HL-60 (cell line): ENCODE measurements at regions not wholly inside any gene's neighbourhood (a gene's known extent, or its start where the extent isn't known, plus 50 kb on each side); places are given as distances from the start of the nearest gene placed in this dataset.

Source experiments
- DNase-seq, 2 experiments: peaks; one replicate each; pipeline ENCODE4 v3.0.0-alpha.2; 2010 to 2020; ENCODE audit warnings: low read depth in 1 of 2, low spot score in 1 of 2
- H3K27ac ChIP-seq: fragments of 250-450 bp; sonication (Bioruptor Pico); replicated peaks from 2 replicates; pipeline ENCODE4 v1.5.1; 2020; ENCODE audit warnings: mild to moderate bottlenecking, moderate library complexity
- H3K27me3 ChIP-seq: fragments of 250-450 bp; sonication (Bioruptor Pico); 2 replicates; pipeline ENCODE4 v1.5.1; 2021; ENCODE audit warnings: mild to moderate bottlenecking, moderate library complexity; ENCODE audit not compliant: insufficient read depth, poor library complexity, severe bottlenecking
- H3K4me3 ChIP-seq: replicated peaks from 2 replicates; pipeline ENCODE4 v1.5.1; 2011; ENCODE audit warnings: mild to moderate bottlenecking, control low read depth, low read length; ENCODE audit not compliant: insufficient read depth
- GABPA ChIP-seq: IDR thresholded peaks from 2 replicates; pipeline ENCODE4 v1.6.1; 2012; ENCODE audit warnings: low read depth
- POLR2AphosphoS5 ChIP-seq: IDR thresholded peaks from 2 replicates; pipeline ENCODE4 v1.6.1; 2012; ENCODE audit warnings: low read depth
- SPI1 ChIP-seq: IDR thresholded peaks from 2 replicates; pipeline ENCODE4 v1.6.1; 2012; ENCODE audit warnings: low read depth, mild to moderate bottlenecking, borderline replicate concordance
- TF ChIP-seq, protein P1 (sequence below): IDR thresholded peaks from one replicate; pipeline ENCODE4 v1.5.1; 2011; ENCODE audit warnings: low read length, control low read depth, inconsistent platforms; ENCODE audit not compliant: insufficient read depth
- TF ChIP-seq, protein P2 (sequence below): IDR thresholded peaks from 2 replicates; pipeline ENCODE4 v1.6.1; 2012; ENCODE audit warnings: low read depth; ENCODE audit not compliant: insufficient replicate concordance

DNA sequence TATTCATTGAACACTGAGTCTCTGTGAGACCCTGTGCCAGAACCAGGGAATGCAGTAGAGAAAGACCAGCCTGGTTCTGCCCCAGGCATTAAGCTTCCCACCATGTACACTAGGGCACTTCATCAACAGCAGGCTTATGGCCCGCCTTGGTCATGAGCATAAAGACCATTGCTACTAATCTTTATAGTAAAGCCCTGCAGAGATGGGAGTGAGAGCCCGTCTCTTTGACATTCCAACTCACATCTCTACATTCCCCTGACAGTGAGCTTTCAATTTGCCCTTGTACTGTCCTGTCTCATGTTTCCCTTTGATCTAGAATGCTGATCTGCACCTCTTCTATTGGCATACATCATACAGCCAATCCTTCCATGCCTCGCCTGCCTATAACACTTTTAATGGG is 211.8 kb upstream of the ARL4C start:
- H3K27me3 ChIP-seq = no peaks in the 10 kb centered on the region
- H3K4me3 ChIP-seq = no peak overlapping the region
- H3K27ac ChIP-seq = no peak overlapping the region
- no peak for DNase-seq
- TF ChIP-seq GABPA = no peak
- TF ChIP-seq POLR2AphosphoS5 = no peak
- TF ChIP-seq, protein P1, sequence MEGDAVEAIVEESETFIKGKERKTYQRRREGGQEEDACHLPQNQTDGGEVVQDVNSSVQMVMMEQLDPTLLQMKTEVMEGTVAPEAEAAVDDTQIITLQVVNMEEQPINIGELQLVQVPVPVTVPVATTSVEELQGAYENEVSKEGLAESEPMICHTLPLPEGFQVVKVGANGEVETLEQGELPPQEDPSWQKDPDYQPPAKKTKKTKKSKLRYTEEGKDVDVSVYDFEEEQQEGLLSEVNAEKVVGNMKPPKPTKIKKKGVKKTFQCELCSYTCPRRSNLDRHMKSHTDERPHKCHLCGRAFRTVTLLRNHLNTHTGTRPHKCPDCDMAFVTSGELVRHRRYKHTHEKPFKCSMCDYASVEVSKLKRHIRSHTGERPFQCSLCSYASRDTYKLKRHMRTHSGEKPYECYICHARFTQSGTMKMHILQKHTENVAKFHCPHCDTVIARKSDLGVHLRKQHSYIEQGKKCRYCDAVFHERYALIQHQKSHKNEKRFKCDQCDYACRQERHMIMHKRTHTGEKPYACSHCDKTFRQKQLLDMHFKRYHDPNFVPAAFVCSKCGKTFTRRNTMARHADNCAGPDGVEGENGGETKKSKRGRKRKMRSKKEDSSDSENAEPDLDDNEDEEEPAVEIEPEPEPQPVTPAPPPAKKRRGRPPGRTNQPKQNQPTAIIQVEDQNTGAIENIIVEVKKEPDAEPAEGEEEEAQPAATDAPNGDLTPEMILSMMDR = no peak
- TF ChIP-seq, protein P2, sequence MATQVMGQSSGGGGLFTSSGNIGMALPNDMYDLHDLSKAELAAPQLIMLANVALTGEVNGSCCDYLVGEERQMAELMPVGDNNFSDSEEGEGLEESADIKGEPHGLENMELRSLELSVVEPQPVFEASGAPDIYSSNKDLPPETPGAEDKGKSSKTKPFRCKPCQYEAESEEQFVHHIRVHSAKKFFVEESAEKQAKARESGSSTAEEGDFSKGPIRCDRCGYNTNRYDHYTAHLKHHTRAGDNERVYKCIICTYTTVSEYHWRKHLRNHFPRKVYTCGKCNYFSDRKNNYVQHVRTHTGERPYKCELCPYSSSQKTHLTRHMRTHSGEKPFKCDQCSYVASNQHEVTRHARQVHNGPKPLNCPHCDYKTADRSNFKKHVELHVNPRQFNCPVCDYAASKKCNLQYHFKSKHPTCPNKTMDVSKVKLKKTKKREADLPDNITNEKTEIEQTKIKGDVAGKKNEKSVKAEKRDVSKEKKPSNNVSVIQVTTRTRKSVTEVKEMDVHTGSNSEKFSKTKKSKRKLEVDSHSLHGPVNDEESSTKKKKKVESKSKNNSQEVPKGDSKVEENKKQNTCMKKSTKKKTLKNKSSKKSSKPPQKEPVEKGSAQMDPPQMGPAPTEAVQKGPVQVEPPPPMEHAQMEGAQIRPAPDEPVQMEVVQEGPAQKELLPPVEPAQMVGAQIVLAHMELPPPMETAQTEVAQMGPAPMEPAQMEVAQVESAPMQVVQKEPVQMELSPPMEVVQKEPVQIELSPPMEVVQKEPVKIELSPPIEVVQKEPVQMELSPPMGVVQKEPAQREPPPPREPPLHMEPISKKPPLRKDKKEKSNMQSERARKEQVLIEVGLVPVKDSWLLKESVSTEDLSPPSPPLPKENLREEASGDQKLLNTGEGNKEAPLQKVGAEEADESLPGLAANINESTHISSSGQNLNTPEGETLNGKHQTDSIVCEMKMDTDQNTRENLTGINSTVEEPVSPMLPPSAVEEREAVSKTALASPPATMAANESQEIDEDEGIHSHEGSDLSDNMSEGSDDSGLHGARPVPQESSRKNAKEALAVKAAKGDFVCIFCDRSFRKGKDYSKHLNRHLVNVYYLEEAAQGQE = no peak
- no peak for TF ChIP-seq SPI1

DNA sequence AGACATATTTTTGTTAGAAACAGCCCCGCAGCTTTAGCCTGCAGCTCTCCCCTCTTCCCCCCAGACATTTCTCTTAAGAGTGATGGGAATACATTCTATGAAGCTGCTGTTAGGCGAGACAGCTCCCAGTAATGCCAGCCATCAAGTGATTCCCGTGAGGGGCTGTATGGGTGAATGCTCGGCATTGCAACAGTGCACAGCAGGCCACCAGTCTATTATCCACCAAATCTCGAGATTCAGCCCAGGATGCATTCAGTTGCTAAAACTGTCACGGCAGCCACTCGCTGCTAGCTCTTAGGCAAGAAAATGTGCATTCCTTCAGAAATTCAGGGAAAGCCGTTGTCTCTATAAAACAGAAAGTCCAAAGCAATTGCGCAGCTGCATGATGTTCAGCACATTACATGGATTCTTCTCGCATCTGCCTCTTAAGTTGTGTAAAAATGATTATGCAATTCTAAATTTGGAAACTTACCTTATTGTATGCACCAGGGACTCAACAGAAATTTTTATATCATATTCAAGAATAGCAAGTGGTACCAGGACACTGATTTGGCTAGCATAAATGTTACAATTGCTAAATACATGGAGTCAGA is 211.3 kb upstream of the ARL4C start:
- no peak for DNase-seq
- Histone ChIP-seq H3K4me3 (no peak overlapping the region), H3K27me3 (no peaks in the 10 kb centered on the region), H3K27ac (no peak overlapping the region)
- no peak for TF ChIP-seq SPI1
- TF ChIP-seq POLR2AphosphoS5 = no peak
- no peak for TF ChIP-seq GABPA

DNA sequence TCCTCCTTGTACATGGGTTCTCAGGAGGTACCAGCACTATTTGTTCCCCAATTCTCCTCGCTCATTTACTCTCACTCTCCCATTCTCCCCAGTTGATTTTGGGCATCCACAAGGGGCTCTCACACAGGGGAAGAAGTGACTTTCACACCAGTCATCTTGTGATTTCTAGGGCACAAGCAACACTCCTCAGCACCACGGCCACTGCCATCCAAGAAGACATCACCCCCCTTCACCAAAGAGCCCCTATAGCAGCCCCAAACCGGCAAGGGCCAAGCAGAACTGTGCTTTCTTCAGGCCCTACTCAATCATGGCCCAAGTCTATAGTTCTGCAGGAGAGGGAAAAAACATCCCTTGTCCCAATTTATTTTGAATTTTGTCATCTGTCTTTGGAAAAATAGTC is 209.2 kb upstream of the ARL4C start:
- no peak for DNase-seq
- Histone ChIP-seq H3K27ac (no peak overlapping the region), H3K27me3 (no peaks in the 10 kb centered on the region), H3K4me3 (no peak overlapping the region)
- TF ChIP-seq GABPA = no peak
- TF ChIP-seq, protein P2 = no peak

DNA sequence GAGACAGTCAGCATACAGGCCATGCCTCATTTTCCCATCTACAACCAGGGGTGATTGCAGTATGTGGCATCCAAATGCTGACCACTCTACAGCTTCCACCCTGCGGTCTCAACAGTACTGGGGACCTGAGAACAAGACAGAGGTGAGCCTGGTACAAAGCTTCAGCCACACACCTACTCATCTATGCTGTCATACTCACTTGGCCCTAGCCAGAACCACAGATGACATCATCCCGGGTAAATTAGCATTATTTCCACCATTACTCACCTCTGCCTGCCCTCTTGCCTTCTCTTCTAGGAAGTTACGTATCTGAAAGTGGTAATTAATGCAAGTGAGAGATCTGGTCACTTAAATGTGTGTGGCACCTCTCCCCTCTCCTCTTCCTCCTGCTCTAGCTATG is 208.2 kb upstream of the ARL4C start:
- TF ChIP-seq POLR2AphosphoS5 = no peak
- TF ChIP-seq GABPA = no peak
- TF ChIP-seq SPI1 = no peak
- TF ChIP-seq, protein P2 = no peak
- TF ChIP-seq, protein P1 = no peak
- no peaks in the 10 kb centered on the region for H3K27me3 ChIP-seq
- no peak for DNase-seq
- no peak overlapping the region for H3K27ac ChIP-seq
- H3K4me3 ChIP-seq = no peak overlapping the region
